ENCODE measurements at regions not wholly inside any gene's neighbourhood (a gene's known extent, or its start where the extent isn't known, plus 50 kb on each side); places are given as distances from the start of the nearest gene placed in this dataset.

- TF ChIP-seq, protein P1, sequence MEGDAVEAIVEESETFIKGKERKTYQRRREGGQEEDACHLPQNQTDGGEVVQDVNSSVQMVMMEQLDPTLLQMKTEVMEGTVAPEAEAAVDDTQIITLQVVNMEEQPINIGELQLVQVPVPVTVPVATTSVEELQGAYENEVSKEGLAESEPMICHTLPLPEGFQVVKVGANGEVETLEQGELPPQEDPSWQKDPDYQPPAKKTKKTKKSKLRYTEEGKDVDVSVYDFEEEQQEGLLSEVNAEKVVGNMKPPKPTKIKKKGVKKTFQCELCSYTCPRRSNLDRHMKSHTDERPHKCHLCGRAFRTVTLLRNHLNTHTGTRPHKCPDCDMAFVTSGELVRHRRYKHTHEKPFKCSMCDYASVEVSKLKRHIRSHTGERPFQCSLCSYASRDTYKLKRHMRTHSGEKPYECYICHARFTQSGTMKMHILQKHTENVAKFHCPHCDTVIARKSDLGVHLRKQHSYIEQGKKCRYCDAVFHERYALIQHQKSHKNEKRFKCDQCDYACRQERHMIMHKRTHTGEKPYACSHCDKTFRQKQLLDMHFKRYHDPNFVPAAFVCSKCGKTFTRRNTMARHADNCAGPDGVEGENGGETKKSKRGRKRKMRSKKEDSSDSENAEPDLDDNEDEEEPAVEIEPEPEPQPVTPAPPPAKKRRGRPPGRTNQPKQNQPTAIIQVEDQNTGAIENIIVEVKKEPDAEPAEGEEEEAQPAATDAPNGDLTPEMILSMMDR (IDR thresholded peaks at IDR 0.05; ENCODE audit: poor library complexity): no peak
- no peak for TF ChIP-seq EZH2phosphoT487 (IDR thresholded peaks at IDR 0.05; ENCODE audit: low read depth, severe bottlenecking, unreplicated experiment)
- no peak for TF ChIP-seq EZH2 (IDR thresholded peaks at IDR 0.05; ENCODE audit: borderline replicate concordance)
These were observed 181.8 kb upstream of the SLC16A7 start for GRCh38 chr12:59414051-59414450.

Measured in hepatocyte (in vitro differentiated cells).